Testis (tissue), 2 donors: ENCODE measurements at regions not wholly inside any gene's neighbourhood (a gene's known extent, or its start where the extent isn't known, plus 50 kb on each side); places are given as distances from the start of the nearest gene placed in this dataset.

Experiments used
- POLR2A ChIP-seq: fragments of 450-650 bp; IDR thresholded peaks from one replicate; pipeline ENCODE4 v1.6.1; 2017; ENCODE audit warnings: antibody characterized with exemption, mild to moderate bottlenecking, moderate library complexity
- TF ChIP-seq, protein P1 (sequence below), 3 experiments: fragments of 450-650 bp in 2 of 3; fragments of 200-600 bp in 1 of 3; sonication (generic) in 1 of 3; IDR thresholded peaks; one replicate each; pipeline ENCODE4 v1.5.1; 2016 to 2019; ENCODE audit warnings: antibody characterized with exemption in 3 of 3, mild to moderate bottlenecking in 2 of 3, moderate library complexity in 1 of 3

DNA sequence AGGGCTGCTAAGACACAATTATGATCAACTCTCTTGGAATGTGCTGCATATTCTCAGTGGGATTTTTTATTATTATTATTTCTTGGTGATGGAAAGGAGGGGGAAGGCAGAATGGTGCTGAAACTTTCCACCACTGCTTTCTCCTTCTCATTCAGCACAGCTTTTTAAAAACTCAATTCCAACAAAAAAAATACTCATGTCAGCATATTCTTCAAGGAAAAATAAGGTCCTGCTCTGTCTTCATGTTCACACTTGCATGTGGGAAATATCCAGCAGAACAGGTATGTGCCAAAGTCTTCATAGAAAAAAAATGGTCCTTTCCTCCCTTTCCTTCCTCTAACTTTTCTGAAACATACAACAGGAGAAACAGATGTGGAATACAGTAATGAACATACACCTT is 144.0 kb upstream of the ADAMTS3 start:
- TF ChIP-seq, protein P1, sequence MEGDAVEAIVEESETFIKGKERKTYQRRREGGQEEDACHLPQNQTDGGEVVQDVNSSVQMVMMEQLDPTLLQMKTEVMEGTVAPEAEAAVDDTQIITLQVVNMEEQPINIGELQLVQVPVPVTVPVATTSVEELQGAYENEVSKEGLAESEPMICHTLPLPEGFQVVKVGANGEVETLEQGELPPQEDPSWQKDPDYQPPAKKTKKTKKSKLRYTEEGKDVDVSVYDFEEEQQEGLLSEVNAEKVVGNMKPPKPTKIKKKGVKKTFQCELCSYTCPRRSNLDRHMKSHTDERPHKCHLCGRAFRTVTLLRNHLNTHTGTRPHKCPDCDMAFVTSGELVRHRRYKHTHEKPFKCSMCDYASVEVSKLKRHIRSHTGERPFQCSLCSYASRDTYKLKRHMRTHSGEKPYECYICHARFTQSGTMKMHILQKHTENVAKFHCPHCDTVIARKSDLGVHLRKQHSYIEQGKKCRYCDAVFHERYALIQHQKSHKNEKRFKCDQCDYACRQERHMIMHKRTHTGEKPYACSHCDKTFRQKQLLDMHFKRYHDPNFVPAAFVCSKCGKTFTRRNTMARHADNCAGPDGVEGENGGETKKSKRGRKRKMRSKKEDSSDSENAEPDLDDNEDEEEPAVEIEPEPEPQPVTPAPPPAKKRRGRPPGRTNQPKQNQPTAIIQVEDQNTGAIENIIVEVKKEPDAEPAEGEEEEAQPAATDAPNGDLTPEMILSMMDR (IDR thresholded peaks at IDR 0.05) = no peak
- no peak for TF ChIP-seq POLR2A
